Cardiac fibroblast (primary cell): ENCODE measurements at regions not wholly inside any gene's neighbourhood (a gene's known extent, or its start where the extent isn't known, plus 50 kb on each side); places are given as distances from the start of the nearest gene placed in this dataset.

Source experiments
- DNase-seq, 2 donors: peaks; one replicate each; pipeline versions ENCODE4 v3.0.0 to v3.0.0-alpha.2; 2010; ENCODE audit warnings: low read depth in 2 of 2
- H3K4me3 ChIP-seq, 2 donors: replicated peaks in 1 of 2; 1 replicate in 1 of 2; 2 replicates in 1 of 2; pipeline ENCODE4 v1.5.1; 2011; ENCODE audit warnings: low read depth in 2 of 2, low read length in 2 of 2, mild to moderate bottlenecking in 2 of 2, moderate library complexity in 1 of 2
- TF ChIP-seq, protein P1 (sequence below): IDR thresholded peaks from one replicate; pipeline ENCODE4 v1.5.1; 2011; ENCODE audit warnings: low read depth, mild to moderate bottlenecking, low read length, inconsistent platforms

DNA sequence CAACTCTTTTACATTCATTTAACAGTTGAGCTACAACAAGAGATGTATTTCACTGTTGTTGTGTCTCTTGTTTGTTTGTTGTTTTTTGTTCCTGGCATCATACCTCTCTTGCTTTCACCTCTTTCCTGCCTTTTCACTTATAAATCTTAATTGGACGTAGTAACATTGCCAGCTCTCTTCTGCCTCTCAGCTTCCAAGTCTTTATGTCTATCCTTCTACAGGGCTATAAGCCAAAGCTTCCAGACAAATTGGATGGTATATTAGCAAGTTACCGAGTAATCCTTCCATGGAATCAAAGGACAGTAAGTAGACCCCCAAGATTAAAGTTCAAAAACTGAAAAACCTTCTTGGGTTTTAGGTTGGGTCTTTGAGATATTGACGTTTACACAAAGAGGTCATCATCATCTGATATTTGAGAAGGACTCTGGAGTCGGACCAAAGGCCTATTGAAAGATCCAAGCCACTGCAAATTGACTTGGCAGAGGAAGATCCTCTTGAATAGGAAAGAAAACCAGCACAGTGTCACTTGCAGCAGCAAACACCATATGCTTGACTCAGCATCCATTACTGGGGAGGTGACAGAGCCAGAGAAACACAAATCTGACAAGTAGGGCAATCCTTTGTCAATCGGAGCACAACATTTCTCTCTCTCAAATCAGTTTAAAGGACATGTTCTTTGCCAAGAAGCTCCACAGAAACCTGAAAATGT lies 648.5 kb upstream of the NR2F2 start:
- TF ChIP-seq, protein P1, sequence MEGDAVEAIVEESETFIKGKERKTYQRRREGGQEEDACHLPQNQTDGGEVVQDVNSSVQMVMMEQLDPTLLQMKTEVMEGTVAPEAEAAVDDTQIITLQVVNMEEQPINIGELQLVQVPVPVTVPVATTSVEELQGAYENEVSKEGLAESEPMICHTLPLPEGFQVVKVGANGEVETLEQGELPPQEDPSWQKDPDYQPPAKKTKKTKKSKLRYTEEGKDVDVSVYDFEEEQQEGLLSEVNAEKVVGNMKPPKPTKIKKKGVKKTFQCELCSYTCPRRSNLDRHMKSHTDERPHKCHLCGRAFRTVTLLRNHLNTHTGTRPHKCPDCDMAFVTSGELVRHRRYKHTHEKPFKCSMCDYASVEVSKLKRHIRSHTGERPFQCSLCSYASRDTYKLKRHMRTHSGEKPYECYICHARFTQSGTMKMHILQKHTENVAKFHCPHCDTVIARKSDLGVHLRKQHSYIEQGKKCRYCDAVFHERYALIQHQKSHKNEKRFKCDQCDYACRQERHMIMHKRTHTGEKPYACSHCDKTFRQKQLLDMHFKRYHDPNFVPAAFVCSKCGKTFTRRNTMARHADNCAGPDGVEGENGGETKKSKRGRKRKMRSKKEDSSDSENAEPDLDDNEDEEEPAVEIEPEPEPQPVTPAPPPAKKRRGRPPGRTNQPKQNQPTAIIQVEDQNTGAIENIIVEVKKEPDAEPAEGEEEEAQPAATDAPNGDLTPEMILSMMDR, result no peak
- no peak for DNase-seq

DNA sequence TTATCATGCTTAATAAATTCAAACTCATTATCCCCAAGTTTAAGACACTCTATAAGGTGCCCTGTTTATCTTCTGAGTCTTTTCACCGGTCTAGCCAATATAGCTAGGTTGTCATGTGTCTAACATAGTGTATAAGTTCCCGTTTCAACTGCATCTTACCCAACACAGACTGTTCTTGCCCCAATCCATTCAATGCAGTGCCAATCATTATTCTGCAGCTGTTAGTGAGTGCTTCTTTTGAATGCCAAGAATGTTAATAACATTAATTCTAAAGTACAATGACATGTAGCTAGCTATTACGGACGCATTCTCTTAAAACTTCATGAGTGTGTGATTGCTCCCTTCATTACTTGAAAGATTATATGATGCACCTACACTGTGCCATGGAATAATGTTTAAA lies 646.4 kb upstream of the NR2F2 start:
- H3K4me3 ChIP-seq, result no peak overlapping the region
- TF ChIP-seq, protein P1, result no peak
- no peak for DNase-seq

More for the DNA sequence above, 648.5 kb upstream of the NR2F2 start:
- H3K4me3 ChIP-seq, result no peak overlapping the region

DNA sequence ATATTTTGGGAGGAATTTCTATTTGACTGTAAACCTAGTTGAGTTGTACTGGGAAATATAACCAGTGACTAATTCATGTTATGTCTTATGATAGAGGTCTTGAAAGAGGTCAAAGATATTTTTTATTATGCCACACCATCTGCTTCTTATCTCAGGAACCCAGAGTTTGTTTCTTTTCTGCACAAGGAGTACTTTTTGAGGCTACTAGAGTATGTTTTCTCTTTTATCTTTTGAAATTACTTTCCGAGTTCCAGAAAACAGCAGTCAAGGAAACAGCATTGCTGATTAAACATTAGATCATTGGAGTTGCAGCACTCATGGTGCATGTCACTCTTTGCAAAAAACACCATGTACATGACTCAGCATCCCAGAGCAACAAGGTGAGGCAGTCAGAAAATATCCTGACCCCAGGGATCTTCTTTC lies 645.8 kb upstream of the NR2F2 start:
- DNase-seq, result peak; percentile 90 to 94
- TF ChIP-seq, protein P1, result no peak
- H3K4me3 ChIP-seq, result no peak overlapping the region

DNA sequence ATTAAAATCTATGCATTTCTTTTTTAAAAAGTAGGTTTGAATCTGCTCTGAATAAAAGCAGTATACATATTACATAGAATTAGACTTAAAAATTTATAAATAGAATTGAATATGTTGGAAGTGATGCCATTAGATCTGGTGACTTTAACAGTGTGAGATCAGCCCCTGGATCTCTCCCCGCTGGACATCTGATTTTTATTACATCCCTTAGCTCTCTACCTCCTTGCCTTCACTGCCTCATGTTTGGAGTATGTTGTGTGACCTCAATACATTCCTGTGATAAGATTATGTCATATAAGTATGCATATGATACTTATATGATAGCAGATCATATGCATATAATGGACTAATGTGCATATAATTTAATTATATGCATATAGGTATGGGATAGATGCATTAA lies 643.4 kb upstream of the NR2F2 start:
- TF ChIP-seq, protein P1, result no peak
- H3K4me3 ChIP-seq, result no peak overlapping the region
- no peak for DNase-seq

DNA sequence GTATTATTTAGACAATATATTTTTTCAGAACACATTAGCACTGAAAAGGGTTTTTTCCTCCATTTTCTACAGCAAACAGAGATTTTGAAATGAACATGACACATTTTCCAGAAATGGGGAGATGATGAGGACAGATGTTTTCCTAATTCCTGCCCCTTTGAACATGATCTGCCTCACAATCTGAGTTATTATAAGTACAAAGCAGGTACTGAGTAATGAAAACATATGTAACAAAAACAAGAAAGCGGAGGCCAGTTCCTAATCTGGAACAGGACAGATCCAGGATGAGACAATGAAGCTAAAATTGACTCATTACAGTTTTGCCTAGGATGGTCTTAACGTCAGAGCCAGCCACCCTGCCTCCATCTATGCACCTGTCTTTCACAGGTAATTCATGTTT lies 642.8 kb upstream of the NR2F2 start:
- TF ChIP-seq, protein P1, result no peak
- peak in 1 of 2 donors; percentile 47 for DNase-seq
- H3K4me3 ChIP-seq, result no peak overlapping the region

DNA sequence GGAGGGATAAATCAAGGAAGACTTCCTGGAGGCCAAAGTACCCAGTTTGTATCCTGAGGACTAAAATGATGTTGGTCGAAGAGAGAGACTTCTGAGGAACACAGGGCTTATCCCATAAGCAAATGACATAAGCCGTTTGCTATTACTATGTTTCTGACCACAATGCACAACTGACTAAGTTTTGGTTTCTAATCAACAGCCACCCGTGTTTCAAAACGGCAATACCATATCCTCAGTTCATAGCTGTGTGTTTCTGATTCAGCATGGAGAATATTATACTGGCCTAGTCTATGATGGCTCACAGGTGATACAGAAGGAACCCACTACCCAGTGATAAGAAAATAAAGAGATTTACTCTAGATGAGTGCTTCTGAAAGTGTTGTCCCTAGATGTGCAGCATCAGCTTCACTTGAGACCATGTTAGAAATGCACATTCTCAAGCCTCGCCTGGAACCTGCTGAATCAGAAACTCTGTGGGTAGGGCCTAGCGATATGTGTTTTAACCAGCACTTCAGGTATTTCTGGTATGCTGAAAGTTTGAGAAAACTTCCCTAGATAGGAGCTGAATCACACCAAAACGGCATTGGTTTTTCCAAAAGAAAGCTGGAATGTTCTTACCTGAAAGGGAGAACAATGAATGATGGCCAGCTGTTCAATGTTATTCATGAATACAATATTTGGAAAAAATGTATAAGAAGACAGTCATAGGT lies 639.7 kb upstream of the NR2F2 start:
- DNase-seq, result no peak
- TF ChIP-seq, protein P1, result no peak
- H3K4me3 ChIP-seq, result no peak overlapping the region
